Kidney epithelial cell (primary cell): ENCODE measurements at regions not wholly inside any gene's neighbourhood (a gene's known extent, or its start where the extent isn't known, plus 50 kb on each side); places are given as distances from the start of the nearest gene placed in this dataset.

Source experiments
- DNase-seq: peaks from one replicate; pipeline ENCODE4 v3.0.0-alpha.2; 2010; ENCODE audit warnings: low read depth
- H3K27me3 ChIP-seq: 2 replicates; pipeline ENCODE4 v1.6.0; 2011; ENCODE audit warnings: low read length; ENCODE audit not compliant: control insufficient read depth, insufficient read depth
- H3K36me3 ChIP-seq: 2 replicates; pipeline ENCODE4 v1.5.1; 2011; ENCODE audit warnings: low read length; ENCODE audit not compliant: control insufficient read depth, insufficient read depth
- H3K4me3 ChIP-seq: 2 replicates; pipeline ENCODE4 v1.5.1; 2011; ENCODE audit warnings: low read depth, mild to moderate bottlenecking, control low read depth, low read length
- TF ChIP-seq, protein P1 (sequence below): IDR thresholded peaks from 2 replicates; pipeline ENCODE4 v1.5.1; 2011; ENCODE audit warnings: mild to moderate bottlenecking, moderate library complexity, low read length, control low read depth, inconsistent platforms; ENCODE audit not compliant: insufficient read depth, poor library complexity, severe bottlenecking

DNA sequence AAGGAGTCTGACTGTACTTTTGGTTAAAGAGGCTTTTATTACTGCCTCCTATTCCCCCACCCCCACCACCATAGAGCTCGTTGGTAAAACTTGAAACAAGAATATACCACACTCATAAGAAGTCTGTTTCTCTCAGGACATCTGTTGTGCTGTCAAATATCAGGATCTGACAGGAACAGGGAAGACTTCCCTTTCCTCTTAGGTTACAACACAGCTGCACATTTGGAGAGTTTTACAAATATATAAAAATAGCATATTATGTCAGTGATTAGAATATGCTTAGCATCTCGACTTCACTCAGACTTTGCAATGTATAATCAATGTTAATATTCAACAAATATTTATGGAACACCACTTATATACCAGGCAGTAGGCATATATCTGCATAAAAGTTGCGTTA is 439.6 kb upstream of the REG3G start:
- DNase-seq: no peak
- H3K36me3 ChIP-seq: no peaks in the 10 kb centered on the region
- H3K27me3 ChIP-seq: no peaks in the 10 kb centered on the region
- TF ChIP-seq, protein P1, sequence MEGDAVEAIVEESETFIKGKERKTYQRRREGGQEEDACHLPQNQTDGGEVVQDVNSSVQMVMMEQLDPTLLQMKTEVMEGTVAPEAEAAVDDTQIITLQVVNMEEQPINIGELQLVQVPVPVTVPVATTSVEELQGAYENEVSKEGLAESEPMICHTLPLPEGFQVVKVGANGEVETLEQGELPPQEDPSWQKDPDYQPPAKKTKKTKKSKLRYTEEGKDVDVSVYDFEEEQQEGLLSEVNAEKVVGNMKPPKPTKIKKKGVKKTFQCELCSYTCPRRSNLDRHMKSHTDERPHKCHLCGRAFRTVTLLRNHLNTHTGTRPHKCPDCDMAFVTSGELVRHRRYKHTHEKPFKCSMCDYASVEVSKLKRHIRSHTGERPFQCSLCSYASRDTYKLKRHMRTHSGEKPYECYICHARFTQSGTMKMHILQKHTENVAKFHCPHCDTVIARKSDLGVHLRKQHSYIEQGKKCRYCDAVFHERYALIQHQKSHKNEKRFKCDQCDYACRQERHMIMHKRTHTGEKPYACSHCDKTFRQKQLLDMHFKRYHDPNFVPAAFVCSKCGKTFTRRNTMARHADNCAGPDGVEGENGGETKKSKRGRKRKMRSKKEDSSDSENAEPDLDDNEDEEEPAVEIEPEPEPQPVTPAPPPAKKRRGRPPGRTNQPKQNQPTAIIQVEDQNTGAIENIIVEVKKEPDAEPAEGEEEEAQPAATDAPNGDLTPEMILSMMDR: no peak
- no peak overlapping the region for H3K4me3 ChIP-seq

DNA sequence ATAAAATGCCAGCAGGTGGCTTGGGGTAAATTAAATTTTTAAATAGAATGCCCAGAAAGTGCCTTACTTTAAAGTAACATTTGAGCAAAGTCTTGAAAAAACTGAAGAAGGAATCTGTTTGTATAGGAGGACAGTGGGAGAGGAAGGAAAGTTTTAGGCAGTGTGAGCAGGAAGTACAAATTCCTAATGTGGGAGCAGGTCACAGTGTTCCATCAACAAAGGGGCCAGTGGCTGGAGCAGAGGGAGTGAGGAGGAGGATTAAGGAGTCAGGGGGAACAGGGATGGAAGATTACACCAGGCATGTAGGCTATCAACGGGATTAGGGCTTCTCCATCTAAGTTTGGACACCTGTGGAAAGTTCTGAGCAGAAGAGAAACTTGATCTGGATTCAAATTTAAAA is 439.2 kb upstream of the REG3G start:
- no peaks in the 10 kb centered on the region for H3K27me3 ChIP-seq
- no peaks in the 10 kb centered on the region for H3K36me3 ChIP-seq
- no peak for DNase-seq
- H3K4me3 ChIP-seq: no peak overlapping the region
- TF ChIP-seq, protein P1: no peak

DNA sequence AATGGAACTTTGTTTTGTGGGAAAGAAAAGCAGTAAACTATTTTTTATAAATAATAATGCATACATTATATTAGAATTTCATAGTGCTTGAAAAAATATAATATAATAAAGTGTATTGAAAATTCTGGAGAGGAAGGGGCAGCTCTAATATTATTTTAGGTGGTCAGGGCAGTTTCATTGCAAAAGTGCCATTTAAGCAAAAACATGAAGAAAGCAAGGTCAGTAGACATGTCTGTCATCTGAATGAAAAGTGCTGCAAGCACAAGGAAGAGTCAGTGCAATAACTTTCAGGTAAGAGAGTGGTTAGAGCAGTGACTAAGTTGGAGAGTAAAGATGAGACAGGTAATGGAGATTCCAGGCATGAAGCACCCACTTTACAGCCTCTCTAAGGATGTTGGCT is 435.6 kb upstream of the REG3G start:
- Histone ChIP-seq H3K27me3 (no peaks in the 10 kb centered on the region), H3K4me3 (no peak overlapping the region), H3K36me3 (no peaks in the 10 kb centered on the region)
- TF ChIP-seq, protein P1: no peak
- DNase-seq: no peak

DNA sequence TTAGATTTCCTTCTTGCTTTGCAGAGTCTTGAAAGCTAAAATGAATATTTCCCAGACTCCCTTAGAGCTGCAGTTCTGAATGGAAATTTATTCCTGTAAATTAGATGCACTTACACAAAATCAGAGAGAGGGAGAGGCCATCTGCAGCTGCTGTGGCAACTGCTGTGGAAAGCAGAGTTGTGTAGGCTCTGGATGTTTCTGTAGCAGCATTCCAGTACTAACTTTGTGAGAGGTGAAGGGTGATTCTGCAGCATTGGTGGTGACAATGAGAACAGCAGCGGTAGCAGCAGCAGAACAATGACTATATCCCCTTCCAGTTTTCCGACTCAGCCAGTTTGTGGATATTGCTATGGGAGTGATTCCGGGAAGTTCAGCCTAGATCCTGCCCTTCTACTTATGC is 433.0 kb upstream of the REG3G start:
- TF ChIP-seq, protein P1: no peak
- Histone ChIP-seq H3K27me3 (no peaks in the 10 kb centered on the region), H3K4me3 (no peak overlapping the region), H3K36me3 (no peaks in the 10 kb centered on the region)
- no peak for DNase-seq

DNA sequence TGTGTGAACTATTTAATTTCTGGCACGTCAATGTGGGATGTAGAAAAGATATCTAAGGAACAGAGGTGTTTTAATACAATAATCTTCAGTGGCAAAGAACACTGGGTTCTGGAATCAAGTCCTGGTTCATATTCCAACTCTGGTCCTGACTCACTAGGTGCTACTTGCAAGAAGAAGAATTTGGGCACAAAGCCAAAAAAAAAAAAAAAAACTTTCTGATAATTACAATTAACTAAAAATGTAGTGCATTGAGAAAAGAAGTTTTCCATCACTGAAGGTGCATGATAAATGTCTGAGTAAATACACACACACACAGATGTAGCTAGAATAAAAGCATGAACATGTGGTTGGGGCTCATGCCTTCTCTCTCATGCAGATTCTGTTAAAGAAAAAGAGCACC is 424.4 kb upstream of the REG3G start:
- Histone ChIP-seq H3K4me3 (no peak overlapping the region), H3K27me3 (no peaks in the 10 kb centered on the region), H3K36me3 (no peaks in the 10 kb centered on the region)
- TF ChIP-seq, protein P1: no peak
- no peak for DNase-seq

DNA sequence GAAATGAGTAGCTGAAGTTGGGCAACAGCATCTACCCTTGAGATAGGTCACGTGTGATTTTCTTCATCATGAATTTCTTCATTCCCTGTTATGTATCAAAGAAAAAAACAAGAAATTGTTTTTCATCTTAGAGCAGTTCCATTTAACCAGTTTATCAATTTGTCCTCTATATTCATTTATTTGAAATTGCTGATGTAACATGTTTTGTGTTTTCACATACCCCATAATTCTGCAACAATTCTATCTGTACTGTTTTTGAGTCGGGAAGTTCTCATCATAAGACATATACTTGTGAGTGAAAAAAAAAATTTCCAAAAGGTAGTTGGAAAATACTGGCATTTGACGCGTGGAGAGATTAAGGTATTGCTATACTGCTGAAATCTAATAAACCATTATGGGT is 422.6 kb upstream of the REG3G start:
- H3K36me3 ChIP-seq: no peaks in the 10 kb centered on the region
- no peaks in the 10 kb centered on the region for H3K27me3 ChIP-seq
- DNase-seq: no peak
- no peak overlapping the region for H3K4me3 ChIP-seq
- TF ChIP-seq, protein P1: no peak
